Right lobe of liver (tissue), 4 donors: ENCODE measurements at regions not wholly inside any gene's neighbourhood (a gene's known extent, or its start where the extent isn't known, plus 50 kb on each side); places are given as distances from the start of the nearest gene placed in this dataset.

Source experiments
- CTCF ChIP-seq, 4 donors: fragments of 200-600 bp in 3 of 4; fragments of 450-650 bp in 1 of 4; IDR thresholded peaks; one replicate each; pipeline versions ENCODE4 v1.5.1 to v1.8.0; 2016 to 2022; ENCODE audit warnings: antibody characterized with exemption in 4 of 4, mild to moderate bottlenecking in 2 of 4
- POLR2A ChIP-seq: fragments of 450-650 bp; IDR thresholded peaks from one replicate; pipeline ENCODE4 v1.6.1; 2017; ENCODE audit warnings: antibody characterized with exemption, mild to moderate bottlenecking
- donor health status: DM: no; HTN: no; CAD: no.
- donor health status: DM: no; HTN: no; CAD: no.
- donor health status: DM: no; HTN: yes; CAD: no.

- TF ChIP-seq CTCF (IDR thresholded peaks at IDR 0.05) (no peak), POLR2A (no peak)
Observed at GRCh38 chr6:76347539-76347938, 275.1 kb upstream of the IMPG1 start.
